ENCODE measurements at regions not wholly inside any gene's neighbourhood (a gene's known extent, or its start where the extent isn't known, plus 50 kb on each side); places are given as distances from the start of the nearest gene placed in this dataset.

DNA sequence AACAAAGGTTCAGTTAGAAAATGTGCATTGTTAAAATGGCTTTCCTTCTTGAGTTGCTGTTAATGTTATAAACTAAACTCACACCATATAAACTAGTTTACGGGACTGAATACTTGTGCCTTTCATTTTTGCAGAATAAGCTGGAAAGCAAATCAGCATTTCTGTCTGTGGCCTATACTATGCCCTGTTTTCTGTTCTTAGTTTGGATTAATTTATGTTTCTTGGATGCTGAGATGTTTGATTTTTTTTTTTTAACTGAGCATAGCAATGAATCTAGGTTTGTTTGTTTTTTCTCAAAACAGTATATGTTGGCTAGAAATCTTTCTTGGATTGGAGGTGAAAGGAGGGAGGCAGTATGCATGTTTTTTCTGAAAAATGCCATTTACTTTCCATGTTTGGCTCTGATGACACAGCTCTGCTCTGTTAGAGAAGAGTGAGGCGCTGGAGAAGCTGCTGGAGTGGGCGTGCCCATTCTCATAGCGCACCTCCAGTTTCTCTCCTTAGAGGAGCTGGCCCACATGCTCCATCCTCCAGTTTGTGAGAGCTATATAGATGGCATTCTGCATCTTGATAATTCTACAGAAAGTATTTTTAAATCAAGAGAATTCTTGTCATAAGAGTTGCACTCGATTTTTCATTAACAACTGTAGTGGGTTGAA, 423.6 kb upstream of the TPM1 start:
- ATAC-seq (no peak), DNase-seq (ENCODE audit: low spot score) (no peak)
- H3K4me1 Mint-ChIP-seq, result no peaks in the 10 kb centered on the region
- H3K9me3 Mint-ChIP-seq, result no peaks in the 10 kb centered on the region
- no peak overlapping the region for H3K4me3 Mint-ChIP-seq
- TF ChIP-seq ZNF232 (CRISPR knock-in tag; IDR thresholded peaks at IDR 0.05), result no peak
- no peak for TF ChIP-seq FOXP1 (CRISPR knock-in tag; IDR thresholded peaks at IDR 0.05; ENCODE audit: borderline replicate concordance)
- TF ChIP-seq, protein P1, sequence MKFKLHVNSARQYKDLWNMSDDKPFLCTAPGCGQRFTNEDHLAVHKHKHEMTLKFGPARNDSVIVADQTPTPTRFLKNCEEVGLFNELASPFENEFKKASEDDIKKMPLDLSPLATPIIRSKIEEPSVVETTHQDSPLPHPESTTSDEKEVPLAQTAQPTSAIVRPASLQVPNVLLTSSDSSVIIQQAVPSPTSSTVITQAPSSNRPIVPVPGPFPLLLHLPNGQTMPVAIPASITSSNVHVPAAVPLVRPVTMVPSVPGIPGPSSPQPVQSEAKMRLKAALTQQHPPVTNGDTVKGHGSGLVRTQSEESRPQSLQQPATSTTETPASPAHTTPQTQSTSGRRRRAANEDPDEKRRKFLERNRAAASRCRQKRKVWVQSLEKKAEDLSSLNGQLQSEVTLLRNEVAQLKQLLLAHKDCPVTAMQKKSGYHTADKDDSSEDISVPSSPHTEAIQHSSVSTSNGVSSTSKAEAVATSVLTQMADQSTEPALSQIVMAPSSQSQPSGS (CRISPR knock-in tag; IDR thresholded peaks at IDR 0.05; ENCODE audit: borderline replicate concordance, low read depth), result no peak
- no peaks in the 10 kb centered on the region for H3K27me3 Mint-ChIP-seq (ENCODE audit: low read depth)
- H3K36me3 Mint-ChIP-seq, result no peaks in the 10 kb centered on the region
- no peak overlapping the region for H3K27ac Mint-ChIP-seq
- ChIA-PET POLR2A (interaction anchor here (0.7 kb wide), 1 partner anchor 10 kb away, joined by 3 read pairs; no protein-coding TSS in a partner anchor), CTCF (interaction anchor here (1.7 kb wide), 1 partner anchor 123 kb away, joined by 6 read pairs; no protein-coding TSS in a partner anchor)

DNA sequence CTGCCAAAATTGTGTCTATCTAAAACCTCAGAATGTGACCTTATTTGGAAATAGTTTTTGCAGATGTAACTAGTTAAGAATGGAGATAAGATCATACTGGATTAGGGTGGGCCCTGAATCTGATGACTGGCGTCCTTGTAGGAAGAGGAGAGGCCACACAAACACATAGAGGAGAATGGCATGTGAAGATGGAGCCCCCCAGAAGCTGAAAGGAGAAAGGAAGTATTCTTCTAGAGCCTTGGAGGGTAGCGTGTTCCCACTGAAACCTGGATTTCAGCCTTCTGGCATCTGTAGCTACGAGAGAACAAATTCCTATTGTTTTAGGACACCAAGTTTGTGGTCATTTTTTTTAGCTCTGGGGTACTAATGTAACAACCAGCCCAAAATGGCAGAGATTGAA, 423.0 kb upstream of the TPM1 start:
- TF ChIP-seq, protein P2, sequence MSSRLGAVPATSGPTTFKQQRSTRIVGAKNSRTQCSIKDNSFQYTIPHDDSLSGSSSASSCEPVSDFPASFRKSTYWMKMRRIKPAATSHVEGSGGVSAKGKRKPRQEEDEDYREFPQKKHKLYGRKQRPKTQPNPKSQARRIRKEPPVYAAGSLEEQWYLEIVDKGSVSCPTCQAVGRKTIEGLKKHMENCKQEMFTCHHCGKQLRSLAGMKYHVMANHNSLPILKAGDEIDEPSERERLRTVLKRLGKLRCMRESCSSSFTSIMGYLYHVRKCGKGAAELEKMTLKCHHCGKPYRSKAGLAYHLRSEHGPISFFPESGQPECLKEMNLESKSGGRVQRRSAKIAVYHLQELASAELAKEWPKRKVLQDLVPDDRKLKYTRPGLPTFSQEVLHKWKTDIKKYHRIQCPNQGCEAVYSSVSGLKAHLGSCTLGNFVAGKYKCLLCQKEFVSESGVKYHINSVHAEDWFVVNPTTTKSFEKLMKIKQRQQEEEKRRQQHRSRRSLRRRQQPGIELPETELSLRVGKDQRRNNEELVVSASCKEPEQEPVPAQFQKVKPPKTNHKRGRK (CRISPR knock-in tag; IDR thresholded peaks at IDR 0.05; ENCODE audit: borderline replicate concordance), result no peak
- TF ChIP-seq, protein P3, sequence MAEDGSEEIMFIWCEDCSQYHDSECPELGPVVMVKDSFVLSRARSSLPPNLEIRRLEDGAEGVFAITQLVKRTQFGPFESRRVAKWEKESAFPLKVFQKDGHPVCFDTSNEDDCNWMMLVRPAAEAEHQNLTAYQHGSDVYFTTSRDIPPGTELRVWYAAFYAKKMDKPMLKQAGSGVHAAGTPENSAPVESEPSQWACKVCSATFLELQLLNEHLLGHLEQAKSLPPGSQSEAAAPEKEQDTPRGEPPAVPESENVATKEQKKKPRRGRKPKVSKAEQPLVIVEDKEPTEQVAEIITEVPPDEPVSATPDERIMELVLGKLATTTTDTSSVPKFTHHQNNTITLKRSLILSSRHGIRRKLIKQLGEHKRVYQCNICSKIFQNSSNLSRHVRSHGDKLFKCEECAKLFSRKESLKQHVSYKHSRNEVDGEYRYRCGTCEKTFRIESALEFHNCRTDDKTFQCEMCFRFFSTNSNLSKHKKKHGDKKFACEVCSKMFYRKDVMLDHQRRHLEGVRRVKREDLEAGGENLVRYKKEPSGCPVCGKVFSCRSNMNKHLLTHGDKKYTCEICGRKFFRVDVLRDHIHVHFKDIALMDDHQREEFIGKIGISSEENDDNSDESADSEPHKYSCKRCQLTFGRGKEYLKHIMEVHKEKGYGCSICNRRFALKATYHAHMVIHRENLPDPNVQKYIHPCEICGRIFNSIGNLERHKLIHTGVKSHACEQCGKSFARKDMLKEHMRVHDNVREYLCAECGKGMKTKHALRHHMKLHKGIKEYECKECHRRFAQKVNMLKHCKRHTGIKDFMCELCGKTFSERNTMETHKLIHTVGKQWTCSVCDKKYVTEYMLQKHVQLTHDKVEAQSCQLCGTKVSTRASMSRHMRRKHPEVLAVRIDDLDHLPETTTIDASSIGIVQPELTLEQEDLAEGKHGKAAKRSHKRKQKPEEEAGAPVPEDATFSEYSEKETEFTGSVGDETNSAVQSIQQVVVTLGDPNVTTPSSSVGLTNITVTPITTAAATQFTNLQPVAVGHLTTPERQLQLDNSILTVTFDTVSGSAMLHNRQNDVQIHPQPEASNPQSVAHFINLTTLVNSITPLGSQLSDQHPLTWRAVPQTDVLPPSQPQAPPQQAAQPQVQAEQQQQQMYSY (CRISPR knock-in tag; IDR thresholded peaks at IDR 0.05), result no peak
- TF ChIP-seq SMAD4 (CRISPR knock-in tag; IDR thresholded peaks at IDR 0.05), result no peak
- TF ChIP-seq, protein P4, sequence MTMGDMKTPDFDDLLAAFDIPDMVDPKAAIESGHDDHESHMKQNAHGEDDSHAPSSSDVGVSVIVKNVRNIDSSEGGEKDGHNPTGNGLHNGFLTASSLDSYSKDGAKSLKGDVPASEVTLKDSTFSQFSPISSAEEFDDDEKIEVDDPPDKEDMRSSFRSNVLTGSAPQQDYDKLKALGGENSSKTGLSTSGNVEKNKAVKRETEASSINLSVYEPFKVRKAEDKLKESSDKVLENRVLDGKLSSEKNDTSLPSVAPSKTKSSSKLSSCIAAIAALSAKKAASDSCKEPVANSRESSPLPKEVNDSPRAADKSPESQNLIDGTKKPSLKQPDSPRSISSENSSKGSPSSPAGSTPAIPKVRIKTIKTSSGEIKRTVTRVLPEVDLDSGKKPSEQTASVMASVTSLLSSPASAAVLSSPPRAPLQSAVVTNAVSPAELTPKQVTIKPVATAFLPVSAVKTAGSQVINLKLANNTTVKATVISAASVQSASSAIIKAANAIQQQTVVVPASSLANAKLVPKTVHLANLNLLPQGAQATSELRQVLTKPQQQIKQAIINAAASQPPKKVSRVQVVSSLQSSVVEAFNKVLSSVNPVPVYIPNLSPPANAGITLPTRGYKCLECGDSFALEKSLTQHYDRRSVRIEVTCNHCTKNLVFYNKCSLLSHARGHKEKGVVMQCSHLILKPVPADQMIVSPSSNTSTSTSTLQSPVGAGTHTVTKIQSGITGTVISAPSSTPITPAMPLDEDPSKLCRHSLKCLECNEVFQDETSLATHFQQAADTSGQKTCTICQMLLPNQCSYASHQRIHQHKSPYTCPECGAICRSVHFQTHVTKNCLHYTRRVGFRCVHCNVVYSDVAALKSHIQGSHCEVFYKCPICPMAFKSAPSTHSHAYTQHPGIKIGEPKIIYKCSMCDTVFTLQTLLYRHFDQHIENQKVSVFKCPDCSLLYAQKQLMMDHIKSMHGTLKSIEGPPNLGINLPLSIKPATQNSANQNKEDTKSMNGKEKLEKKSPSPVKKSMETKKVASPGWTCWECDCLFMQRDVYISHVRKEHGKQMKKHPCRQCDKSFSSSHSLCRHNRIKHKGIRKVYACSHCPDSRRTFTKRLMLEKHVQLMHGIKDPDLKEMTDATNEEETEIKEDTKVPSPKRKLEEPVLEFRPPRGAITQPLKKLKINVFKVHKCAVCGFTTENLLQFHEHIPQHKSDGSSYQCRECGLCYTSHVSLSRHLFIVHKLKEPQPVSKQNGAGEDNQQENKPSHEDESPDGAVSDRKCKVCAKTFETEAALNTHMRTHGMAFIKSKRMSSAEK (CRISPR knock-in tag; IDR thresholded peaks at IDR 0.05; ENCODE audit: borderline replicate concordance), result no peak
- TF ChIP-seq, protein P5, sequence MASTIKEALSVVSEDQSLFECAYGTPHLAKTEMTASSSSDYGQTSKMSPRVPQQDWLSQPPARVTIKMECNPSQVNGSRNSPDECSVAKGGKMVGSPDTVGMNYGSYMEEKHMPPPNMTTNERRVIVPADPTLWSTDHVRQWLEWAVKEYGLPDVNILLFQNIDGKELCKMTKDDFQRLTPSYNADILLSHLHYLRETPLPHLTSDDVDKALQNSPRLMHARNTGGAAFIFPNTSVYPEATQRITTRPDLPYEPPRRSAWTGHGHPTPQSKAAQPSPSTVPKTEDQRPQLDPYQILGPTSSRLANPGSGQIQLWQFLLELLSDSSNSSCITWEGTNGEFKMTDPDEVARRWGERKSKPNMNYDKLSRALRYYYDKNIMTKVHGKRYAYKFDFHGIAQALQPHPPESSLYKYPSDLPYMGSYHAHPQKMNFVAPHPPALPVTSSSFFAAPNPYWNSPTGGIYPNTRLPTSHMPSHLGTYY (CRISPR knock-in tag; IDR thresholded peaks at IDR 0.05), result no peak
- TF ChIP-seq SOX15 (CRISPR knock-in tag; IDR thresholded peaks at IDR 0.05), result no peak
- no peak for TF ChIP-seq CBFB (CRISPR knock-in tag; IDR thresholded peaks at IDR 0.05; ENCODE audit: low read depth)
- TF ChIP-seq GABPB1 (CRISPR knock-in tag; IDR thresholded peaks at IDR 0.05), result no peak
- TF ChIP-seq ELF4 (CRISPR knock-in tag; IDR thresholded peaks at IDR 0.05; ENCODE audit: low read depth), result no peak
- TF ChIP-seq, protein P6, sequence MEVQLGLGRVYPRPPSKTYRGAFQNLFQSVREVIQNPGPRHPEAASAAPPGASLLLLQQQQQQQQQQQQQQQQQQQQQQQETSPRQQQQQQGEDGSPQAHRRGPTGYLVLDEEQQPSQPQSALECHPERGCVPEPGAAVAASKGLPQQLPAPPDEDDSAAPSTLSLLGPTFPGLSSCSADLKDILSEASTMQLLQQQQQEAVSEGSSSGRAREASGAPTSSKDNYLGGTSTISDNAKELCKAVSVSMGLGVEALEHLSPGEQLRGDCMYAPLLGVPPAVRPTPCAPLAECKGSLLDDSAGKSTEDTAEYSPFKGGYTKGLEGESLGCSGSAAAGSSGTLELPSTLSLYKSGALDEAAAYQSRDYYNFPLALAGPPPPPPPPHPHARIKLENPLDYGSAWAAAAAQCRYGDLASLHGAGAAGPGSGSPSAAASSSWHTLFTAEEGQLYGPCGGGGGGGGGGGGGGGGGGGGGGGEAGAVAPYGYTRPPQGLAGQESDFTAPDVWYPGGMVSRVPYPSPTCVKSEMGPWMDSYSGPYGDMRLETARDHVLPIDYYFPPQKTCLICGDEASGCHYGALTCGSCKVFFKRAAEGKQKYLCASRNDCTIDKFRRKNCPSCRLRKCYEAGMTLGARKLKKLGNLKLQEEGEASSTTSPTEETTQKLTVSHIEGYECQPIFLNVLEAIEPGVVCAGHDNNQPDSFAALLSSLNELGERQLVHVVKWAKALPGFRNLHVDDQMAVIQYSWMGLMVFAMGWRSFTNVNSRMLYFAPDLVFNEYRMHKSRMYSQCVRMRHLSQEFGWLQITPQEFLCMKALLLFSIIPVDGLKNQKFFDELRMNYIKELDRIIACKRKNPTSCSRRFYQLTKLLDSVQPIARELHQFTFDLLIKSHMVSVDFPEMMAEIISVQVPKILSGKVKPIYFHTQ (CRISPR knock-in tag; IDR thresholded peaks at IDR 0.05), result no peak
- TF ChIP-seq, protein P7, sequence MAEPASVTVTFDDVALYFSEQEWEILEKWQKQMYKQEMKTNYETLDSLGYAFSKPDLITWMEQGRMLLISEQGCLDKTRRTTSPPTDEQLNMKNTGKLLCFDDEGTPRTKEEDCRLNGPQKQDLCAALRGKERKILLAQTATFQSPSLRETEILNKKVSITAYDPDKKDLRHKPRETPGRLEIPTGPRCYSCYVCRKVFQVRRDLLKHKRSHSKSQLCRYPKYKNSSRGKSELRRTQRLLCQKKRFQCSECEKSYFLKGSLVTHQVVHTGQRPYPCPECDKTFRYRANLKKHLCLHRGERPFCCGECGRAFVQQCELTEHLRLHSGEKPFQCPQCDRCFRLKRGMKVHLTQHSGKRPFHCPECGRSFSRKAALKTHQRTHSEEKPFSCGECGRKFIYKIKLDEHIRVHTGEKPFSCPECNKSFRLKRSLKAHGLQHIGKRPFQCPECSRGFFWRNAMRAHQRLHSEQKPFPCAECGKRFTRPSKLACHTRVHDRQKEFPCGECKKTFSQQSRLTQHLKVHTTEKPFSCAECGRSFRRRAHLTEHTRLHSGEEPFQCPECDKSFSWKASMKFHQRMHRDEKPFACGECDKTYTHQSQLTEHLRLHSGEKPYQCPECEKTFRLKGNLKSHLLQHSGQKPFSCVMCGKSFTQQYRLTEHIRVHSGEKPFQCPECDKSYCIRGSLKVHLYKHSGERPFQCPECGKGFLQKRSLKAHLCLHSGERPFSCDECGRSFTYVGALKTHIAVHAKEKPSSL (CRISPR knock-in tag; conservative IDR thresholded peaks at IDR 0.05), result no peak
- TF ChIP-seq GRHL2 (CRISPR knock-in tag; IDR thresholded peaks at IDR 0.05; ENCODE audit: insufficient replicate concordance, severe bottlenecking), result no peak
- H3K27ac Mint-ChIP-seq, result 0 out of 2 replicates have a peak overlapping the region, but pooled peaks have one; percentile 37
- no peak for ATAC-seq
- H3K4me3 Mint-ChIP-seq, result no peak overlapping the region
- no peak for DNase-seq (ENCODE audit: low spot score)
- ChIA-PET CTCF (interaction anchor here (1.7 kb wide), 1 partner anchor 123 kb away, joined by 6 read pairs; no protein-coding TSS in a partner anchor), POLR2A (interaction anchor here (0.7 kb wide), 1 partner anchor 10 kb away, joined by 3 read pairs; no protein-coding TSS in a partner anchor)
- H3K27me3 Mint-ChIP-seq (ENCODE audit: low read depth), result no peaks in the 10 kb centered on the region
- no peaks in the 10 kb centered on the region for H3K9me3 Mint-ChIP-seq
- H3K4me1 Mint-ChIP-seq, result no peaks in the 10 kb centered on the region
- H3K36me3 Mint-ChIP-seq, result no peaks in the 10 kb centered on the region
